ENCODE measurements at regions not wholly inside any gene's neighbourhood (a gene's known extent, or its start where the extent isn't known, plus 50 kb on each side); places are given as distances from the start of the nearest gene placed in this dataset.
"Not testable (repeated sequence)": the region's sequence is repeated elsewhere in the genome, so short reads cannot be mapped to it uniquely, and the experiment has no call there.

DNA sequence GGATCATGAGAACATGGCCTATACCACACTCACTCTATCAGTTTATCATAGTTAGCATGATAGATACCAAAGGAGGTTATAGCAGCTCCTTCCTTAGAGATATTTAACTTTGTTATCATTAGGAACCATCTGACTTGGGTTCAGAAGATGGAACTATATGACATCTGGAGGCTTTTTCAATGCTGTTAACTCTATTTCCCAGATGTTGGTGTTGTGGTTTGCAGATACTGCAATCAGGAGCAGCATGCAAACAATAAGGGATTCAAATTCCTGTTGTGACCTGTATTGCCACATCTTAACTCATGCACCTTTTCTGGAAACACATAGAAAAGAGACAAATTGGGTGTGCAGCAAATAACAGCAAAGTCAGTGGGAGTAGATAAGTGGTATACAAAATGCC lies 201.7 kb downstream of the NNT start:
- DNase-seq: no peak

DNA sequence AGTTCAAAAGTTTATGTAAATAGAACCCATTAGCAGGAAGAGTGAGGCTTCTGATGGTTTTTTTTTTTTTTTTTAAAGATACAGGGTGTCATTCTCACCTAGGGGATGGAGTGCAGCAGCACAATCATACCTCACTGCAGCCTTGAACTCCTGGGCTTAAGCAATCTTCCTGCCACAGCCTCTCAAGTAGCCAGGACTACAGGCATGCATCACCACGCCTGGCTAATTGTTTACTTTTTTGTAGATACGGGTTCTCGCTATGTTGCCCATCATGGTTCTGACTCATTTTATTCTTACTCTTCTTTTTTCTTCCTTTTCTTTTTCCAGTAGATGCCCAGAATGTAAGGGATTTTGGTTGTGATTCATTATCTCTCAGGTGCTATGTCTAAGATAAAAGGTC lies 201.1 kb downstream of the NNT start:
- DNase-seq: no peak

DNA sequence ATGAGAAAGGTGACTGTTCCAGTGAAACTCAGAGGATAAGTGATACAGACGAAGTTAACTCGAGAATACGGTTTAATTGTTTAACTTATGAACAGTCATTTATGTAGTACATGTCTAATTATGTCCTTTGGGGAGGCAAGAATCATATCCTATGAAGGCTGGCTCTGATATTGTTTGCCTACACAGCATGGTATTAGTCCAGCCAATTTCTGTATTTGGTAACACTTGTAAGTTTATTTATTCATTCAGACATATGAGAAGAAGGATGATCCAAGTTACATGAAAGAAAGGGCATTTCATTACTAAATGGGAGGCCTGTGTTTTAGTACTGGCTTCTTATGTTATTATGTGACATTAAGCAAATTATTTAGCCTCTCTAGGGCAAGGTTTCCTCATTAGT lies 199.7 kb downstream of the NNT start:
- DNase-seq: no peak

DNA sequence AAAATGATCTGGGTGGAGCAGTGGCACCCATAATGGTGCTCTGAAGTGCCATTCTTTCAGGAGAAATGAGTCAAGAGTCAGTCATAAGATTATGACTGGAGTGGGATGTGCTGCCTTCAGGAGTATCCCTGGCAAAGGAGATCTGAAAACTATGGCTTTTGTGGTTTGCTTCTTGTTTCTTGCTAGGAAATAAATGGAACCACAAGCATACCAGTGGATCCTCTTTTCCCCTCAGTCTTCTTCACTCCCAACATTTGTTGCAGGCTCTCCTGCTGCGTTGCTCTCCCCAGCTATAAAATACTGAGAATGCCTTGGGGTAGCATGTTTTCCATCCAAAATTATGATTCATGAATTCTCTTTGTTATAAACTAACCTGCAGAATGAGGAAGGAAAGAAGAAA lies 199.1 kb downstream of the NNT start:
- no peak for DNase-seq

DNA sequence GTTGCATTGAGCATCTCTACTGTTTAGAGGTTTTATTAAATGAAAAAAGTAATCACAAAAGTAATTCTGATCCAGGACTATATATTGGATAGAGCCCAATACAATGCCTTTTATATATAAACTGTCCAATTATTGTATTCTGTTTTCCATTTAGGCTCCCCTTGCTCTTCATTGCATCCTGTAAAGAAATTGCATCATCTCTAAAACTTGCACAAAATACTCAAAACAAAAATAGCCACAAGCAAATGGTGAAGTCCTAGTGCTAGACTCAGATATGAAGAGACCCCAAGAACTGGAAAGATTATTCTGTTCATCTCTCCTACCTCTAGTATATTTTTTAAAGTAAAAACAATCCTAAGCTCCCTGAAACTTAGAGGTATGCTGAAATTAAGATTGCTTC lies 195.8 kb downstream of the NNT start:
- DNase-seq: no peak

DNA sequence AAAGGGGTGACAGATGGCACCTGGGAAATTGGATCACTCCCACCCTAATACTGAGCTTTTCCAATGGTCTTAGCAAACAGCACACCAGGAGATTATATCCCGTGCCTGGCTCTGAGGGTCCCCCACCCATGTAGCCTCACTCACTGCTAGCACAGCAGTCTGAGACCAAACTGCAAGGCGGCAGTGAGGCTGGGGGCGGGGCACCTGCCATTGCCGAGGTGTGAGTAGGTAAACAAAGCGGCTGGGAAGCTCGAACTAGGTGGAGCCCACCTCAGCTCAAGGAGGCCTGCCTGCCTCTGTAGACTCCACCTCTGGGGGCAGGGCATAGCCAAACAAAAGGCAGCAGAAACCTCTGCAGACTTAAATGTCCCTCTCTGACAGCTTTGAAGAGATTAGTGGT lies 188.9 kb downstream of the NNT start:
- not testable (repeated sequence) for DNase-seq

DNA sequence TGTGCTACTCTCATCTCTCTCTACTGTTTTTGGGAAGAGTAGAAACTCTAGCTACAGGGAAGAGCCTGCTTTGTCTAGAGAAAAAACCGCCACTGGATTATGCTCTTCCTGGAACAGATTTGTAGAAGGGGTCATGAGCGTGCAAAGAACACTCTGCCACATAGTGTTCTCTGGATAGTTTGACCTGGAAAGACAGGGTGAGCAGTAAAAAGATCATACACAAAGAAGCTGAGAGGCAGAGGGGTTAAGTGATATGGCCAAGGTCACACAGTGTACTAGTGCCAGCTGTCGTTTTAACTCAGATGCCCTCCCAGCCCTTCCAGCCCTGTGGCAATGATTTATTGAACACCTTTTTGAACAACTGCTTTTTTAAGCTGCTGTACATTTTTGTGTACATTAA lies 182.2 kb downstream of the NNT start:
- DNase-seq: no peak

DNA sequence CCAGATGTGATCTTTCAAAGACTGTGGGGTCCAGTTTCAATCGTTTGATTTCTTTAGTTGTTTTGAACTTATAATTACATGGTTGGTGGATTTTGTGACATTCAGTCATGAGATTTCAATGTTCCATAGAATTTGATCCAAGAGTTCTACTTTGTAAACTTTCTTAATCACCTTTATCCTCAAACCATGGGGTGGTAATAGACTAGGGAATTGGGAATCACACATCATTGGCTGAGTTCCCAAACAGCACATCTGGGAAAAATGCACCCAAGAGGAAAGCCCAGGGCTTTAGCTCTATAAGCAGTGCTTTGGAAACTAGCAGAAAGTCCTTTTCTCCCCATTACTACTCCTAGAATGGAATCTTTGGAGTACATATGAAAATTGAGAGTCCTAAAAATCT lies 177.6 kb downstream of the NNT start:
- no peak for DNase-seq

DNA sequence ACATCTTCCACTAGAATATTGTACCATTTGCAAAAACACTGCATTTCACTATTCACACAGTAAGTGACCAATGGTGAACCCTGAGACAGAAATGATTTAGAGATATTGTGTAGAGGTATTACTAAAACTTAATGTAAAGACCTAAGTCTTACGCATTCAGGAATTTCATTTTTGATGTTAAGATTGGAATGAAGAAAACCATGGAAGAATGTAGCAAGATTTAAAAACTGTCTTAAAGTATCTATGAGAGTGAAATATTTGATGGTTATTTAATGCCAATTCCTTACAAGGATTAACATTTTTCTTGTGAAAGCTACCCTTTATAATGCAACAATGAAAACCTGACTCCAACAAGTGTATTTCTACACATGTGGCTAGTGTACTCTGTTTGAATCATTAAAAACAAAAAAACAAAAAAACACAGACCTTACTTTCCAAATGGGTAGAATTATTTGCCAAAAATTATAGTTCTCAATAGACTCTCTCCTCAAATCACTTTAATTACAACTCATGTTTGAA lies 172.0 kb downstream of the NNT start:
- DNase-seq: no peak

DNA sequence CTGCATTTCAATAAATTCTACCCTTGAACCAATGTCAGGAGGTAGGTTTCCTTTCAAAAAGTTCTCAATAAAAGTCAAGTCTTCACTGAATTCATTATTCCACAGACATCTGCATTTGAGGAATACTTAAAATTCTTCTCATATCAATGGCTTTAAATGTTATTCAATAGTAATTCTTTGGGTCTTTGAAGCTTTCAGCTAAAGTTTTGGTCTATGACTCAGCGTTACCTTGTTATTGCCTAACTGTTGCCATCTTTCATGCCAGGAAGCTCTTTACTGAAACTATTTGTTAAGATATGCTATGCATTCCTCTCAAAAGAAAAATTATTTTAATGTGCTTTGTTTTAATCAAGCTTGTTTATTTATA lies 170.5 kb downstream of the NNT start:
- DNase-seq: no peak

DNA sequence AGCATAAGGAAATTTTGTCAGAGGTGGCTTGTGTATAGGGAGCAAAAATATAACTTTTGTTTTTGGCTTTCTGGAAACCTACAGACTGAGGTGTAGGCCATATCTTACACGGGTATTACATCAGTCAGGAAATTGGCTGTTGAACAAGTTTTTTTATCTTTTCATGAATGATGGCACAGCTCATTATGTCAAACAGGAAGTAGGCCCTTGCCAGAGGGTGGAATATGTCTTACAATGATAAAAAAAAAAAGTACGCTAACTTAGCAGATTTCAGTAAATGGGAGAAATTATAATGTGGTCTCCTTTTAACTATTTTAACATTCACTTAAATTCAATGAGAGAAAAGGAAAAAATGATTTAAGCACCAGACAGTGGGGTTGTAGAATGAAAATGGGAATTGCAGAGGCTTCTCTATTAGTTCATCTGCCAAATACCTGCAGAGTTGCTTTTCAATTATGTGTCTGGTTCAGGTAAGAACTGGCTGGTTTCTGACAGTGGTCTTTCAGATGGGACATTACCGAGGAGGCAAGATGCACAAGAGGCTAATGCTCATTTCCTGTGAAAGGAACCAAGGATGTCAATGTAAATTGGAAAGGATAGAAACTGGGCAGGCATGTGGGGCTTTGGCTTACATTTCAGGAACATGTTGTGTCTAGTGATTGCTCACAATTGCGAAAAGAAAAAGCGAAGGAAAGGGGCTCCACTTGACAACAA lies 169.9 kb downstream of the NNT start:
- DNase-seq: no peak

DNA sequence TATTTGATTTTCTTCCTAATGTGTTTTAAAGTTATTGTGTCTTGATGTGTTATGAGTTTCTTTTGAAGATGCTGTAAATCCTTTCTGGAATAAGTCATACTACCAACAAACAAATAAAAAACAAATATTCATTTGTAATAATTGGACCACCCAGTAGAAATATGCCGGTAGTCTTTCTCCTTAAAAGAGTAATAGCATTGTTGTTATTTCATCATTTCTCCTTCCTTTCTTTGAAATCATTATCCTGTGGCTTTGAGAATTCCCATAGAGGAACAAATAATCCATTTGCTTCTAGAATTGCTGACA lies 169.4 kb downstream of the NNT start:
- DNase-seq: no peak

DNA sequence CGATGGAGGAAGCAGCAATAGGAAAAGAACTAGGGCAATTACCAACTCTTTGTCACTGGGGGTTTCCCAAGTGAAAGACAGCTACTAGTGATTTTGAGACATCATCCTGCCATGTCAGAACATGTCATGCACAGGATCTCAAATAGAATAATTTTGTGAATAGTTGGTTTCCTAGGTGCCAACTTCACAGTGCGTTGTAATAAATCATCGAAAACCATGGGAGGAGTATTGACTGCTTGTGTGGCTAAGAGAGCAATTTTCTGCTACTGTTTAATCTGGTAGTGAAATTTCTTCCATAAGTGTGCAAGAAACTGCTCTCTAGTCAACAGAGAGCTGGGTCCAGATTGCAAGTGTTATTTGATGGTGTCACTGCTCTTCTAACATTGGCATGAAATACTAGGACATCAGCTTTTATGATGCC lies 168.6 kb downstream of the NNT start:
- peak; percentile 9 for DNase-seq

DNA sequence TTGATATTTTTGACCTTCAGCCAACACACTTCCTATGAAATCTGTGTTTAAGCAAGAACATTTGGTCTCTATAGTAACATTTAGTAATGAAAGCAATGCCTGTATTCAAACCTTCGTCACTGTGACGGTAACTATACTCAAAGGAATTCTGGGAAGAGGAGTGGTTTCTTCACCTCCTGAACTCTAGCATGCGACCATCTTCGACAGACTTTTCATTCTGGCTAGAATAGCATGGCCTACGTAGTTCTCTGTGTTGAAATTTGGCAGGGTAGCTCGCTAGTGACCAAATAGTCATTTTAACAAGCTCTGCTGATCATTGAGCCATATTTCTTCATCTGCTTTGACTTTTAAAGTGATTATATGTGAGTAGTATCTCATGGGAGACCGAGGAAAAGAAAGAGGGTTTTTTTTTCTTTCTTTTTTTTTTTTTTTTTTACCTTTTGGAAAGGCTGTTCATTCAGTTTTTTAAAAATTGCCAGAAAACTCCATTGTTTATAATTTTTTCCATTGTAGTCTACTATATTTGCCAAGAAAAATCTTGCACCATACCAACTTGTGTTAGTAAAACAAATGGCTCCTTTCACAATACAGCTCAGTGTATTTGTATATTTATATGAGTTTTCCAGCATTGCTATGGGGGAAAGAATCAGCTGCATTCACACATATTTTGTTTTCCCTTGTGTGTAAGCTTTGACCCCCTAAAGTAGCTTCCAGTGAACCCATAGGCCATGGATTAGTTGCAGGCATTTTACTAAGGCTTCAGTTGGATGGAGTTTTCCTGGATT lies 166.8 kb downstream of the NNT start:
- no peak for DNase-seq
